Suprapubic skin (tissue), 4 donors: ENCODE measurements at regions not wholly inside any gene's neighbourhood (a gene's known extent, or its start where the extent isn't known, plus 50 kb on each side); places are given as distances from the start of the nearest gene placed in this dataset.

Experiments used
- CTCF ChIP-seq, 2 donors: fragments of 200-600 bp in 1 of 2; fragments of 450-650 bp in 1 of 2; sonication (generic) in 1 of 2; IDR thresholded peaks; one replicate each; pipeline ENCODE4 v1.5.1; 2016 to 2019; ENCODE audit warnings: antibody characterized with exemption in 2 of 2, mild to moderate bottlenecking in 1 of 2, moderate library complexity in 1 of 2
- EP300 ChIP-seq: sonication (generic); formaldehyde crosslinking; IDR thresholded peaks from one replicate; pipeline ENCODE4 v1.6.1; 2017; ENCODE audit warnings: antibody characterized with exemption
- POLR2A ChIP-seq, 2 donors: fragments of 450-650 bp; IDR thresholded peaks; one replicate each; pipeline ENCODE4 v1.6.1; 2017; ENCODE audit warnings: antibody characterized with exemption in 2 of 2, mild to moderate bottlenecking in 2 of 2, moderate library complexity in 2 of 2
- POLR2AphosphoS5 ChIP-seq, 3 donors: sonication (generic); formaldehyde crosslinking; IDR thresholded peaks; one replicate each; pipeline ENCODE4 v1.6.1; 2017; ENCODE audit warnings: antibody characterized with exemption in 3 of 3

DNA sequence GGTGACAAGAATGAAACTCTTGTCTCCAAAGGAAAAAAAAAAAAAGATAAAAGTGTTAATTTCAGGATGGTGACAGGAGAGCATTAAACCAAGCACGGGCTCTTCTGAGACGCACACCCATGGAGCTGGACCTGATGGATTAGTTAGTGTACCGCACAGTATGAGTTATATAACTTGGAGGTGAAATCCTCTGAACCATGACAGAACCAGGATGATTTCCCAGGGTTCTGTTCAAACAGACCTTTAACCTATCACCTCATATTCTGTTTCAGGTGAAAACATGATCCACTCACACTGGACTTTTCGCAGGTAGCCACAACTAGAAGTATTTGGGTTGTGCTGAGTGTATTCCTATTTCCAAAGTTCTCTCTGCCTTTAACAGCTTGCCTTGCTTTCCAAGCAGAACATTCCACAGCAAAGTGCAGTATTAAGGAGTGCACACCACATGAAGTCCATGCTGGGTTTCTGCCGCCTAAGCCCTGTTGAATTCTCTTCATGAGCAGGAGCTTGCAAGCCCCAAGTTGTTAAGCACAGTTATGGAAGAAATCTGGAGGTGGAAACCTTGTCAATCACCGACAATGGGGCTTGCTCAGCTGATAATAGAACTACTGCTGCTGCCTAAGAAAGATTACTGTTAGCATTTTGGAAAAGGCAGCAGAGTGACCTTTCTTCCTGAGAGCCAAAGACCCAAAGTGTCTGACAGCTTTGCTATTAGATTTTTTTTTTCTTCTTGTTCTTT, 461.7 kb downstream of the TLE1 start:
- TF ChIP-seq CTCF (IDR thresholded peaks at IDR 0.05) (no peak), POLR2AphosphoS5 (IDR thresholded peaks at IDR 0.05) (no peak), POLR2A (IDR thresholded peaks at IDR 0.05) (no peak), EP300 (no peak)
